HG02885 (cell line): ENCODE measurements at regions not wholly inside any gene's neighbourhood (a gene's known extent, or its start where the extent isn't known, plus 50 kb on each side); places are given as distances from the start of the nearest gene placed in this dataset.

Experiments used
- ATAC-seq: cut with Tn5 transposase; IDR thresholded peaks from one replicate; pipeline ENCODE4 v1.9.1; 2021; ENCODE audit warnings: mild to moderate bottlenecking; ENCODE audit not compliant: unreplicated experiment, poor library complexity

DNA sequence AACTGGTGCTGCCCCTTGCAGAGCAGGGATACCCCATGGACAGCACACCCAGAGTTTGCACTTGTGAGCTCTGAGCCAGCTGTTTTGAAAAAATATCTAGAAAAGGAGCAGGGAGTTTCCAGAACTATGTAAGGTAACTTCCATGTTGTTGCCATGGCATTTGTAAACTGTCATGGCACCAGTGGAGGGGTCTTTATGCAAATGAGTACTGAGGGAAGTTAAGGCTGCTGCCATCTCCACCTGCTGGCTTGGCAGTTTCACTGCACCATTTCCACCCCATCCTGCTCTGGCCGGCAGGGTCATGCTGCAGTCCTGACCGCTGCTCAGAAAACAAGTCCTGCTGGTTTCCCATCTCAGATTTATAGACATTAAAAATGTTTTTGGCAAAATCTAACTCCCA, 52.3 kb upstream of the SNTG2 start:
- no peak for ATAC-seq

DNA sequence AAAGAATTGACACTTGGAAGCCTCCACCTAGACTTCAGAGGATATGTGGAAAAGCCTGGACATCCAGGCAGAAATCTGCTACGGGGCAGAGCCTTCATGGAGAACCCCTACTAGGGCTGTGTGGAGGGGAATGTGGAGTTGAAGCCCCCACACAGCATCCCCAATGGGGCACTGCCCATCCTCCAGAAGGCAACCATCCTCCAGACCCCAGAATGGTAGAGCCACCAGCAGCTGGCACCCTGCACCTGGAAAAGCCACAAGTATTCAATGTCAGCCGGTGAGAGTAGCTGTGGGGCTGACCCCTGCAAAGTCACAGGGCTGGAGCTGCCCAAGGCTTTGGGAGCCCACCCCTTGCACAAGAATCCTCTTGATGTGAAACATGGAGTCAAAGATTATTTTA, 53.6 kb upstream of the SNTG2 start:
- no peak for ATAC-seq

DNA sequence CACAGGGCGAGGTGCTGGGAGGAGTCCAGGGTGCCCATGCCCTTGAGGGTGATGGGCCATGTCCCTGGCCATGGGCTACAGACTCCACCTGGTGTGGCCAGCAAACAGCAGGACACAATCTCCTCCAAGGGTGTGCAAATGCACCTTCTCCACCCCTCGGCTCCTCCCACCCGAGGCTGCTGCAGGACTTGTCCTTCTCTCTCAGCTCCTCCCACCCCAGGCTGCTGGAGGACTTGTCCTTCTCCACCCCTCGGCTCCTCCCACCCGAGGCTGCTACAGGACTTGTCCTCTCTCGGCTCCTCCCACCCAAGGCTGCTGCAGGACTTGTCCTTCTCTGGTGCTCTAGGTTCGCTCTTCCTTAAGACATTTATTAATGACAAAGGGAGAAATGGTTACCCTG, 57.3 kb upstream of the SNTG2 start:
- no peak for ATAC-seq

DNA sequence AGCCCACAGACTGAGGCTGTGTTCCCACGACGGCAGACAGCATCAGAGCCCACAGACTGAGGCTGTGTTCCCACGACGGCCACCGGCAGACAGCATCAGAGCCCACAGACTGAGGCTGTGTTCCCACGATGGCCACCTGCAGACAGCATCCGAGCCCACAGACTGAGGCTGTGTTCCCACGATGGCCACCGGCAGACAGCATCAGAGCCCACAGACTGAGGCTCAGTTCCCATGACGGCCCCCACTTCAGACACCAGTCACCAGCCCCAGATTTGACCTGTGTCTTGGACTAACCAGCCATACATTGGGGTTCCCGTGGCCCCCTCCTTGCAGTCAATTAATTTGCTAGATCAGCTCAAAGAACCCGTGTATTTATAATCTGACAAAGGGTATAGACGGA, 57.8 kb upstream of the SNTG2 start:
- no peak for ATAC-seq

DNA sequence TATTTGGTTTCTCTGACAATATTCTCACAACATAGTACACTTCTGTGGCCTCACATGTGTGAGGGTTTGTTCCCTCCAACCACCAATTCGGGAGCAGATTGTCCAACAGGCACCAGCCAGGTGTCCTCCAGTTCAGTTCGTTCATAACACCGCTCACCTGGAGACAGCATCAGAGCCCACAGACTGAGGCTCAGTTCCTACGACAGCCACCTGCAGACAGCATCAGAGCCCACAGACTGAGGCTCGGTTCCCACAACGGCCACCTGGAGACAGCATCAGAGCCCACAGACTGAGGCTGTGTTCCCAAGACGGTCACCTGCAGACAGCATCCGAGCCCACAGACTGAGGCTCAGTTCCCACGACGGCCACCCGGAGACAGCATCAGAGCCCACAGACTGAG, 58.2 kb upstream of the SNTG2 start:
- ATAC-seq: no peak

DNA sequence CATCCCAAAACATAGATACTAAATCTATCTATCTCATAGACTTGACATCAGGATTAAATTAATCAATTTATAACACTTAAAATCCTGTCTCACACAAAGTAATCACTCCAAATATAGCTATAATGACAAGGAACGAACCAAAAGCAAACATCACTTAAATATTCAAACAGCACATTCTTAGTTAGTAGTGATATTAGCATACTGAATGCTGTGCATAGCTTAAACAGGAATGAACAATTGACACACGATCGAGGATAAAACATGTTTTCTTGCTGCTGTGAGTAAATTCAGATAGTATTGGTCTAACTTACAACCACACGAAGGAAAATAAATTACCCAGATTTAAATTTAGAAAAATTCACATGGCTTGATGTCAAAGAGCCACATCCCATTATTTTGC, 58.9 kb upstream of the SNTG2 start:
- ATAC-seq: no peak

DNA sequence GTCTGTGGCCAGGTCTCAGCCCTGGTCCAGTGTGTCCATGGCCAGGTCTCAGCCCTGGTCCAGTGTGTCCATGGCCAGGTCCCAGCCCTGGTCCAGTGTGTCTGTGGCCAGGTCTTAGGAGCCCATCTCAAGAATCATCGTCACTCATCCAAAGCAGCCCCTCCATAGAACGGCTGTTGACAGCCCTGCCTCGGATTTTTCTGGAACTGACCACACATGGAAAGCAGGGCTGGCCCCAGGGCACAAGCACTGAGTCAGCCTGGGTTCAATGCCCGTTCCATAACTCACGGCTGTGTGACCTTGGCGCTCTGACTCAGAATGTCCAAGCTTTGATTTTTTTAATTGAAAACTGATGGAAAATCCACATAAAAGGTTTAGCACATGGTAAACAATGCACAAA, 59.9 kb upstream of the SNTG2 start:
- ATAC-seq: no peak

DNA sequence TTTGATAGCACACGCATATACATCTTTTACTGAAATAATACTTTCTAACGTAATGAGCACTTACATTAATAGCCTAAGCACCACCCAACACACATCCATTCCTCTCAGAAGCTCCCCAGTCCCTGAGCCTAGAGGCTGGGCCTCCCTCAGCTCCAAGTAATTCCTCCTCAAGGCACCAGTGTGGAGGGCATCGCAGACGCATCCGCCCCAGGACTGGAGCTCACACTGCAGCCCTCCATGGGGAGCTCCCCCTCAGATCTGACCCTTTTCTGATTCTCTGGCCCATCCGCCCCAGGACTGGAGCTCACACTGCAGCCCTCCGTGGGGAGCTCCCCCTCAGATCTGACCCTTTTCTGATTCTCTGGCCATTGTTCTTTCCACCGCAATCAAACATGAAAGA, 60.4 kb upstream of the SNTG2 start:
- no peak for ATAC-seq

DNA sequence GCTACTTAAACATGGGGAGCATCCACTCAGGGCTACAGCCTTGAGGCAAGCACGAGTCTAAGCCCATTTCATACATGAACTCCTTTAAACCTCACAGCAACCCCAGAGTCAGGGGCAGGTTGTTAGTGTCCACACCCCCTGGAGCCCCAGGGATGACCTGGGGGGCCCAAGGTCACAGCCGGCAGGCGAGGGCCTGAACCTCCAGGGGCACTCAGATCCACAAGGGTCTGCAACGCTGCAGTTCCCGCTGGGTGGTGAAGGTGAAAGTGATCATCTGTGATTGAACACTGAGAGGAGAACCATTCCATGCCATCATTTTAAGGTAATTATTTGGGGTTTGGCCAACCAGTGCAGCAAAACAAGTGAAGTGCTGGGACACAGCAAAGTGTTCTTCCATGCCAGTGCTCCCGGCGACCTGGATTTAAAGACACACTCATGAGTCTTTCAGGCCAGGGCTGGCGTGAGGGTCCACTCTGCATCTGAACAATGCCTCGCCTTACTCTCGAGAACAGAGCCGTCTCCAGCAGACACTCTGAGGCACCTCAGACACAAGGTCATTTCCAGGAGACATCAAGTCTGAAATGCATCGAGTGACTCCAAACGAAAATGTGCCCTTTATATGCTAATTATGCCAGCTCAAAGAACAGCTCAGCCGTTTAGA, 61.6 kb upstream of the SNTG2 start:
- no peak for ATAC-seq

DNA sequence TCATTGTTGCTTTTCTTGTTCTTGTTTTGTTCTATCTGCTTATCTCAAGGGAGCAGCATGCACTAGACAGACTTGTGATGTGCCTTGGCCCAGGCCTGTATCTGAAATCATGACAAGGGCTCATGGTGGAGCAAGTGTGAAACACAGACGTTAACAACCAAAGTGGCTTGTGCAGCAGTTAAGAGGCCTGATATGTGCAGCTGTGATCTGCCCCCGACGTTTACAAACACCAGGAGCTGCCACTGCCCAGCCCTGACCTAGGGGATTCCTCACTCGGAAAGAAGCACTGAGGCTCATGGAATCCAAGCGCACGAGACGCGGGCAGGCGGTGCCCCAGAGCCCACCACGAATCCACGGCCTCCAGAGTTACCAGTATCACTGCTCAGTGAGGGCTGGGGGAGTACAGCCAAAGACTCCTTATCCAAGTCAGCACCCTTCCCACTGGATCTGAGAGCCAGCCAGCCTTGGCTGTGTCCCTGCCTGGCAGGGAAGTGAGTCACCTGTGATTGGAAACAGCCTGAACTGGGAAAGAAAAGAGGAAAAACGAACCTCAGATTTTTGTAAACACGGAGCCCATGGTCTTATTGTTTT, 62.3 kb upstream of the SNTG2 start:
- no peak for ATAC-seq

DNA sequence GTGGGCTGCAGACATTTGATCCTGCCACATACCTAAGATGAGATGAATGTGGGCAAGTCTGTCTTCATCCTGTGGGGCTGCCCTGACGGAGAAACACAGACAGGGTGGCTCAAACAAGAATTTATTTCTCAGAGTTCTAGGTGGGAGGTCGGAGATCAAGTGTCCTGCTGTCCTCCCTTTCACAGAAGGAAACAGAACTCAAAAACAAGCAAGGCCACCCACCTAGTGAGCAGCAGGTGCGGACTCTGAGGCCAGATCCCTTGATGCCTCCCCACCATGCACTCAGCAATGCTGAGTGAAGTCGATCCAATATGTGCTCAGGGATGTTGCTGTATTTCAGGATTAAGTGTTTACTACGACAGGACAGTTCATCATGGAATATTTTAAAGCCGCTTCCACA, 63.0 kb upstream of the SNTG2 start:
- no peak for ATAC-seq

DNA sequence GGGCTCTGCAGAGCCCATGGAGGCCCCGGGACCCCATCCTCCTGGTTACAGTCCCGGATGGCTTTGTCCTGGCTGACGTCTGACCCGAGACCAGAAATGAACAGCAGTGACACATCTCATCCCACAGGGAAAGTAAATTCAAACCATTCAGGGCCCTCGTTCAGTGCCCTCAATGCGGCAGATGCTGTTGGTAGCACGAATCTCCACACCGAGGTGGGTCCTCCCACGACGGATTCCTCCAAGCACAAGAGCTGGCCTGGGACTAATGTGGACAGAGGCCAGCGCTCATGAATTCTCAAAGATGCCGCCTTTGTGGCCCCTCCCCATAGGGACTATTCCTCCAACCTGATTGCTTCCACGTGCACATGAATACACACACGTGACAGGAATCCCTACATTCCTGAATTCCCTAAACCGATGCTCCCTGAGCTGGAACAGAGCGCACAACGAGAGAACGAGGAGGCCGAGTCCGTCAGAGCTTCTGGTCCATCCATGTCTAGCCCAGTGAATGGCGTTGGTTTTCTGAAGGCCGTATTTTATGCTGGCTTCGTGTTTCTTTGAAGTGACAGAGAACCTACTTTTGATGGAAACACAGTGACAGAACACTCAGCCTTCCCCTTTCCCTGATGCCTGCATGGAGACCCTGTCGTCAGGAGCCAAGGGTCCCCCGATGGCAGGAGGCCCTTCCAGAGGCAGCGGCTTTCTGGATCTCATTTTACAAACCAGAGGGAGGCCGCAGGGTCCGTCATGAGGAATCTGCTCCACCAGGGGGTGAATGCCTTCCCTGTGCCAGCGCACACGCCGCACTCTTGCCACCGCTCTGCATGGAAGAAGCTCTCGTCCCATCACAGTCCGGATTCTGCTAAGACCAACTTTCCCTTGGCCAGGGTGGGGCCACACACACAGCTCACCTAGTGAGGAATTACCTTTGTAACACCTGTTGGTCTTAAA, 64.3 kb upstream of the SNTG2 start:
- ATAC-seq: no peak

DNA sequence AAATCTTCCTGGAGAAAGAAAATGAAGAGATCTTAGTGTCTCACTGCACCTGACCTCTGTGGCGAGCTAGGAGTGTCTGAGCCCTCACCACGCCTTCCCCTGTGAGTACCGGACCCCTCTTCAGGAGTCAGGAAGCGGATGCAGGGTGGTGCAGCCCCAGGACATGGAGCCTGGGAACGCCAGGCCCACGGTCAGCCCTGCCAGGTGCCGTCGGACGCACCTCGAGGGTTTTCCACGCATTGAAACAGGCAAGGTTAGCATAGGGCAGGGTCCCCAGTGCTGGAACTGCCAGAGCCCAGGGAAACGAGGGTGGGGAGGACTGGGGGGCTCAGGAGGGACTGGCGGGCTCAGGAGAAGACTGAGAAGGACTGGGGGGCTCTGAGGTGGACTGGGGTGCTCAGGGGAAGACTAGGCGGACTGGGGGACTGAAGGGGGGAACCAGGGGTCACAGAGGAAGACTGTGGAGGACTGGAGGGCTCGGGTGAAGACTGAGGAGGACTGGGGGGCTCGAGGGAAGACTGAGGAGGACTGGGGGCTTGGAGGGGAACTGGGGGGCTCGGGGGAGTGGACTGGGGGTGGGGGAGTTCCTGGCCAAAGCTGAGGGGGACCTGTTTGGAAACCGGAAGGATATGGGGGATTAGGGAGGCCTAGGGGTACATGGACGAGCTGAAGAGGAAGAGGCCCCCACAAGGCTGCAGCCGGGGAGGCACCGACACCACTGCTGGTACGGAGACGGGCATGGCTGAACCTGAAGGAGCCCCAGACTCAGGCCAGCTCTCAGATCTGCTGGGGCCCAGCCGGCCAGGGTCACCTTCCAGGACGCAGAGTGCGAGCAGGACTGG, 65.2 kb upstream of the SNTG2 start:
- ATAC-seq: no peak

DNA sequence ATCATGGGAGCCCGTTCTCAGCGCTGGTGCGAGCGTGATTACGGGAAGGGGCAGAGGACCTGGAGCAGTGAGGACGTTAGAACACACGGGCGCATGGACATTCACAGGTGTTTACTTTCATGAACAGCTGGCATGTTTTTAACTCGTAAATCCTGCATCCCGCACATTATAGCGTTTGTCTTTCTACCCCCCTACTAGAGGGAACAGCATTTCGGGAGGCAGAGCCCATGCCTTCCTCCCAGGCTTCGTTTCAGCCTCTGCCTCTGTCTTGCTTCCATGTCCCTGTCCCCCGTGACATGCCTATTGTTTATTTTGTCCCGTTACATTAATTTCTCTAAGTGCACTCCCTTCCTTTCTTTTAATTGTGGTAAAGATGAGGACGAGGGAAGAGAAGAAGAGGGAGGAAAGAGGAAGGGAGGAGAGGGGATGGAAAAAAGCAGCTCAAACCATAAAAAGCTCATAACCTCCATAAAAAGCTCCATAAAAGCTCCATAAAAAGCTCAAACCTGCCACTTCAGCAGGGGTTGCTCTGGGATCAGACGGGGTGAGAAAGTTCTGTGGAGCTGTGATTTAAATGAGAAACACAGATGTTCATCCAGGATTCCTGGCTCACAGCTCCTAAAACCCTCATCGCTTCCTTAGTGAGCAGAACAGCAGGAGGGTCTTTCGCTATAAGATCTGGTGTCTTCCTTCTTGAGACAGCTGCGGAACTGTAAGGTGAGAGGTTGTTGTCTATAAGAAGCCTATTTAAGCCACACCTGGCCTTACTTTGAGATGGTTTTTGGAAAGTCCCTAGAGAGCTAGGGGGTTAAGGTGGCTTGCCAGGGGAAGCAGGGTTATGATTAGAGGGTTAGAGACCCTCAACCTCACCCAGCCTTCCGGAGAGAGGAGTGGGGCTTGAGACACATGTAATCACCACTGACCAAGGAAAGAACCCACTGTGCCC, 66.6 kb upstream of the SNTG2 start:
- ATAC-seq: no peak

DNA sequence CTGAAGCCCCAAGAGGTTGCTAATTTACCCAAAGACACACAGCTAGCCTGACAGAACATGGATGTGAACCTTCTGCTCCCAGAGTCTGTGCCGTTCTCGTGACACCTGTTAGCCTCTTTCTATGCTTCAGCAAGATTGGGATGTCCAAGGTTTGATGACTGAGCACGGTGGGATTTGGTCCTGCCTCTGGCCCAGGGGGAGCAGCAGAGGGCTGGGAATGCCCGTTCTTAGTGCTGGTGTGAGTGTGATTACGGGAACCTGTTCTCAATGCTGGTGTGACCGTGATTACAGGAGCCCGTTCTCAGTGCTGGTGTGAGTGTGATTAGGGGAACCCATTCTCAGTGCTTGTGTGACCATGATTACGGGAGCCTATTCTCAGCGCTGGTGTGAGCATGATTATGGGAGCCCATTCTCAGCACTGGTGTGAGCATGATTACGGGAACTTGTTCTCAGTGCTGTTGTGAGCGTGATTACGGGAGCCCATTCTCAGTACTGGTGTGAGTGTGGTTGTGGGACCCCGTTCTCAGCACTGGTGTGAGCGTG, 67.3 kb upstream of the SNTG2 start:
- ATAC-seq: no peak

DNA sequence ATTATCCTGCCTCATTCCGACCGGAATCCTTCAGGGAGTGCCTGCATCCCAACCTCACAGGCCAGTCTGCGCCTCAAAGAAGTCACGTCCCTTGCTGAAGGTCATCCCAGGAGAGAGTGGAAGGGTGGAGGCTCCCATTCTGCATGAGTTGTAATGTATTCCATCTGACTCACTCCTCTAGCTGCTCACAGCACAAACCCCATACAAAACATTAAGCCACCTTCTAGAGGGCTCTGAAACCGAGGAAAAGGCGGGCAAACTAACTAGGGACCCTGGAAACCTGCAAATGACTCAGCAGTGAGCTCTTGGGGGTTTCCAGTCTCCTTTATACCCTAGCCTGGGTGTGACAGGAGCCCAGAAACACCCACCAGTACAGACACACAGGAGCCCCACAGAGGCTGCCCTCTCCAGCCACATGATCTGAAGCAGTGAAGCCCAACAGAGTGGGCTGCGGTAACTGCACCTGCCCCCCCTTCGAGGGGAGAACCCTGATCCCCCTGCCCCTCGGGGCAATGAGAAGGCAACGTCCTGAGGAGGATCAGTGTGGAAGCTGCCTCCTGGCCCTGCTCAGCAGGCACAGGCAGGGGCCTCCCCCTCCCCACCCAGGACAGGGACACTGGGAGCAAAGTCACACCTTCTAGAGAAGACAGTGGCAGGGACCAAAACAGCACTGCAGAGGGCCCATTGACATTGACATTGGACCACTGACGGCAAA, 69.3 kb upstream of the SNTG2 start:
- ATAC-seq: peak; percentile 72

DNA sequence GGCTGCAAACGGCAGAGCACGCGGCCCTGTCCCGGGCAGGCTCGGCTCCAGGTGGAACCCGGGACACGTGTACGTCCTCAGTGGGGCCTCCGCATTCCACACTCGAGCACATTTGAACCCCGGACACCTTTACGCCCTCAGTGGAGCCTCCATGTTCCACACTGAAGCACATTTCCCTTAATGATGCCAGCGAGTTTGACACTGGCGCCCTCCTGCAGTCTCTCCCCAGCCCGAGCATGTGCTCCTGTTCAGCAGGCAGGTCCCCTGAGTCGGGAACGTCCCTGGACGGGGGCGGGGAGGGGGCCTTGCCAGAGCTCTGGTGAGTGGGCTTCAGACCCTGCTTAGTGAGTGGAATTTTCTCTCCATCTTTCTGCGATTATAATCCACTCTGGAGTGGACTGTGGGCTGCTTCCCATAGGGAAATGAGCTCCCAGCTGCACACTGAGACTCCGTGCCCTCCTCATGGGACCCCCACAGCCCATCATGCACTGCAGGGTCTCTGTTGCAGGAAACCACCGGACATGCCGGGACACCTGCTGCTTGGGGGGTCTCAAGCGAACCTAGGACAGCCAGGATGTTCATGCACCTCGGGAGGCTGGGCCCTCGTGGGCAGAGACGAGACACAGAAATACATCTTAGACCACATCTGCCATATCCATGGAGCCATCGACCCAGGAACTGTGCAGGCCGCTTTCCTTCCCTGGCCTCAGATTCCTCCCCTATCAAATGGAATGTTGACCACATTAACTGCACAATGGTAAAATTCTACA, 70.3 kb upstream of the SNTG2 start:
- ATAC-seq: no peak

DNA sequence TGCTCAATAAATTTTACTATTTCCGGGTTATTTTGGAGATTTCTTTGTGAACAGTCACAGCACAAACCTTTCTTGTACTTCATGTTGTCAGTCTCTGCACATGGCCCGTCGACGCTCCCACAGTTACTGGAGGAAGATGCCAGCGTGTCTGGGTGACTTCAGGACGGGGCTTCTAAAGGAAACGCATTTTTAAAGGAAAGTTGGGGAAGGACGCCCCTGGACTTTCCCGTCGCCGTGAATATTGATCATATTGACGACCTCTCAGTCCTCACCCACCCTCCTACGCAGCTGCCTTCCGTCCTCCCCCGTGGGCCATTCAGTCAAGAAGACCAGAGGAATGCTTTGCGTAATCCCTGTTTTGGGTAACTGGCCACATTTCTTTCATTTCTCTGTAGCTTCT, 71.1 kb upstream of the SNTG2 start:
- ATAC-seq: no peak
